ENCODE measurements at regions not wholly inside any gene's neighbourhood (a gene's known extent, or its start where the extent isn't known, plus 50 kb on each side); places are given as distances from the start of the nearest gene placed in this dataset.

DNA sequence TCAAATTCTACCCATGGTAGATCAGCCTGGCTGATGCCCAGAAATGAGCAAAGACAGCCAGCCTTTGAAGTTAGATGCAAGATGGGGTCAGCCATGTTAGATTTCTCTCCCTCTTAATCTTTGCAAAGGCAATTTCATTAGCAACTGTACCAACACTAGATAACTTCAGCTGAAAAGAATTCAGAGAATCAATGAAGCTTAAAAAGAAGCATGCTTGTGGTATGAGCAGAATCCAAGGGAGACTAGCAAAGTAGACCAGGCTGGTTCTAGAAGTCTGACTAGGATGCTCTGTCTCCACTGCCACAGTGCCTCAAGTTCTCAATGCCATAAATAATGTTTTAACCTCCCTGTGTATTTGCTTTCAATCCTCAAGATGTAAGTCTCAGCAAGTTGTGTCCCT is 247.3 kb downstream of the SLC7A11 start:
- Histone ChIP-seq H3K27ac (replicated peaks) (no peak overlapping the region), H3K27me3 (ENCODE audit: insufficient read depth, poor library complexity, severe bottlenecking) (peaks cover 6% of the 10 kb centered on the region), H3K4me3 (replicated peaks; ENCODE audit: insufficient read depth, low read length) (no peak overlapping the region)
- DNase-seq (ENCODE audit: low read depth in 1 of 2, low spot score in 1 of 2) = no peak
- TF ChIP-seq POLR2AphosphoS5 (IDR thresholded peaks at IDR 0.05; ENCODE audit: low read depth) (no peak), GABPA (IDR thresholded peaks at IDR 0.05; ENCODE audit: low read depth) (no peak), SPI1 (IDR thresholded peaks at IDR 0.05; ENCODE audit: borderline replicate concordance, low read depth) (no peak), REST (IDR thresholded peaks at IDR 0.05; ENCODE audit: insufficient replicate concordance, low read depth) (no peak)
- TF ChIP-seq, protein P1, sequence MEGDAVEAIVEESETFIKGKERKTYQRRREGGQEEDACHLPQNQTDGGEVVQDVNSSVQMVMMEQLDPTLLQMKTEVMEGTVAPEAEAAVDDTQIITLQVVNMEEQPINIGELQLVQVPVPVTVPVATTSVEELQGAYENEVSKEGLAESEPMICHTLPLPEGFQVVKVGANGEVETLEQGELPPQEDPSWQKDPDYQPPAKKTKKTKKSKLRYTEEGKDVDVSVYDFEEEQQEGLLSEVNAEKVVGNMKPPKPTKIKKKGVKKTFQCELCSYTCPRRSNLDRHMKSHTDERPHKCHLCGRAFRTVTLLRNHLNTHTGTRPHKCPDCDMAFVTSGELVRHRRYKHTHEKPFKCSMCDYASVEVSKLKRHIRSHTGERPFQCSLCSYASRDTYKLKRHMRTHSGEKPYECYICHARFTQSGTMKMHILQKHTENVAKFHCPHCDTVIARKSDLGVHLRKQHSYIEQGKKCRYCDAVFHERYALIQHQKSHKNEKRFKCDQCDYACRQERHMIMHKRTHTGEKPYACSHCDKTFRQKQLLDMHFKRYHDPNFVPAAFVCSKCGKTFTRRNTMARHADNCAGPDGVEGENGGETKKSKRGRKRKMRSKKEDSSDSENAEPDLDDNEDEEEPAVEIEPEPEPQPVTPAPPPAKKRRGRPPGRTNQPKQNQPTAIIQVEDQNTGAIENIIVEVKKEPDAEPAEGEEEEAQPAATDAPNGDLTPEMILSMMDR (IDR thresholded peaks at IDR 0.05; ENCODE audit: insufficient read depth, low read length) = no peak

- Histone ChIP-seq H3K27ac (replicated peaks) (no peak overlapping the region), H3K4me3 (replicated peaks; ENCODE audit: insufficient read depth, low read length) (no peak overlapping the region), H3K27me3 (ENCODE audit: insufficient read depth, poor library complexity, severe bottlenecking) (peaks cover 2% of the 10 kb centered on the region)
- no peak for DNase-seq (ENCODE audit: low read depth in 1 of 2, low spot score in 1 of 2)
- TF ChIP-seq REST (IDR thresholded peaks at IDR 0.05; ENCODE audit: insufficient replicate concordance, low read depth) (no peak), POLR2AphosphoS5 (IDR thresholded peaks at IDR 0.05; ENCODE audit: low read depth) (no peak), SPI1 (IDR thresholded peaks at IDR 0.05; ENCODE audit: borderline replicate concordance, low read depth) (no peak), GABPA (IDR thresholded peaks at IDR 0.05; ENCODE audit: low read depth) (no peak)
- TF ChIP-seq, protein P1 (IDR thresholded peaks at IDR 0.05; ENCODE audit: insufficient read depth, low read length) = no peak
These were observed 248.9 kb downstream of the SLC7A11 start for GRCh38 chr4:137993232-137993631.

DNA sequence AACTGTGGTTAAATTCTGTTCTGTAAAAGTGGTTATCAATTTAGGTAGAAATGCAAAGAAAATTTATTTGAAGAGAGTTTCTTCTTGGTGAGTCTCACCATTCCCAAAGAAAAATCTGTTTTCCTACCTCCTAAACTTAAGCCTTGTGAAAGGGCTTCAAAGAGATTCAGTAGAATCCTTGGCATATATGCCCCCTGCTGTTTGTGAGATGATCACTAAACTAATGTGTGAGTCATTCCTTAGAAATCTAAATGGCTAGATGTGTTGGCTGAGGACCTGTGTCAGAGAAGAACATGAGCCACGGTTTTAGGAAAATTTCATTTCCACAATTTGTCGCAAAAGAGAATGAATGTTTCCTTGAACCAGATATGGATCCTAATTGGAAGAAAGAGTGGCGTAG is 260.9 kb downstream of the SLC7A11 start:
- H3K27ac ChIP-seq (replicated peaks) = no peak overlapping the region
- H3K27me3 ChIP-seq (ENCODE audit: insufficient read depth, poor library complexity, severe bottlenecking) = no peaks in the 10 kb centered on the region
- no peak for DNase-seq (ENCODE audit: low read depth in 1 of 2, low spot score in 1 of 2)

More for the DNA sequence above, 260.9 kb downstream of the SLC7A11 start:
- TF ChIP-seq, protein P1 (IDR thresholded peaks at IDR 0.05; ENCODE audit: insufficient read depth, low read length) = no peak
- TF ChIP-seq POLR2AphosphoS5 (IDR thresholded peaks at IDR 0.05; ENCODE audit: low read depth) = no peak
- TF ChIP-seq REST (IDR thresholded peaks at IDR 0.05; ENCODE audit: insufficient replicate concordance, low read depth) = no peak
- TF ChIP-seq SPI1 (IDR thresholded peaks at IDR 0.05; ENCODE audit: borderline replicate concordance, low read depth) = no peak
- TF ChIP-seq GABPA (IDR thresholded peaks at IDR 0.05; ENCODE audit: low read depth) = no peak
- no peak overlapping the region for H3K4me3 ChIP-seq (replicated peaks; ENCODE audit: insufficient read depth, low read length)
